ENCODE measurements at regions not wholly inside any gene's neighbourhood (a gene's known extent, or its start where the extent isn't known, plus 50 kb on each side); places are given as distances from the start of the nearest gene placed in this dataset.
A peak's percentile ranks its signal among the peaks of the same experiment; 100 is the strongest.
"Not testable (repeated sequence)": the region's sequence is repeated elsewhere in the genome, so short reads cannot be mapped to it uniquely, and the experiment has no call there.

GRCh38 chr3:107915706-107916105, 175.1 kb downstream of the CD47 start:
- TF ChIP-seq, protein P1, sequence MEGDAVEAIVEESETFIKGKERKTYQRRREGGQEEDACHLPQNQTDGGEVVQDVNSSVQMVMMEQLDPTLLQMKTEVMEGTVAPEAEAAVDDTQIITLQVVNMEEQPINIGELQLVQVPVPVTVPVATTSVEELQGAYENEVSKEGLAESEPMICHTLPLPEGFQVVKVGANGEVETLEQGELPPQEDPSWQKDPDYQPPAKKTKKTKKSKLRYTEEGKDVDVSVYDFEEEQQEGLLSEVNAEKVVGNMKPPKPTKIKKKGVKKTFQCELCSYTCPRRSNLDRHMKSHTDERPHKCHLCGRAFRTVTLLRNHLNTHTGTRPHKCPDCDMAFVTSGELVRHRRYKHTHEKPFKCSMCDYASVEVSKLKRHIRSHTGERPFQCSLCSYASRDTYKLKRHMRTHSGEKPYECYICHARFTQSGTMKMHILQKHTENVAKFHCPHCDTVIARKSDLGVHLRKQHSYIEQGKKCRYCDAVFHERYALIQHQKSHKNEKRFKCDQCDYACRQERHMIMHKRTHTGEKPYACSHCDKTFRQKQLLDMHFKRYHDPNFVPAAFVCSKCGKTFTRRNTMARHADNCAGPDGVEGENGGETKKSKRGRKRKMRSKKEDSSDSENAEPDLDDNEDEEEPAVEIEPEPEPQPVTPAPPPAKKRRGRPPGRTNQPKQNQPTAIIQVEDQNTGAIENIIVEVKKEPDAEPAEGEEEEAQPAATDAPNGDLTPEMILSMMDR (IDR thresholded peaks at IDR 0.05; ENCODE audit: extremely low read depth, insufficient read depth, missing control alignments): no peak
- in situ Hi-C loops (cut with MboI; ENCODE audit: low pct_unique_long_range_greater_than_20kb, low sequenced_read_pairs, unreplicated experiment): no loop called here
- DNase-seq (ENCODE audit: low spot score): no peak

GRCh38 chr3:107913701-107914100, 177.1 kb downstream of the CD47 start:
- TF ChIP-seq, protein P1 (IDR thresholded peaks at IDR 0.05; ENCODE audit: extremely low read depth, insufficient read depth, missing control alignments): no peak
- DNase-seq (ENCODE audit: low spot score): no peak
- in situ Hi-C loops (cut with MboI; ENCODE audit: low pct_unique_long_range_greater_than_20kb, low sequenced_read_pairs, unreplicated experiment): no loop called here

DNA sequence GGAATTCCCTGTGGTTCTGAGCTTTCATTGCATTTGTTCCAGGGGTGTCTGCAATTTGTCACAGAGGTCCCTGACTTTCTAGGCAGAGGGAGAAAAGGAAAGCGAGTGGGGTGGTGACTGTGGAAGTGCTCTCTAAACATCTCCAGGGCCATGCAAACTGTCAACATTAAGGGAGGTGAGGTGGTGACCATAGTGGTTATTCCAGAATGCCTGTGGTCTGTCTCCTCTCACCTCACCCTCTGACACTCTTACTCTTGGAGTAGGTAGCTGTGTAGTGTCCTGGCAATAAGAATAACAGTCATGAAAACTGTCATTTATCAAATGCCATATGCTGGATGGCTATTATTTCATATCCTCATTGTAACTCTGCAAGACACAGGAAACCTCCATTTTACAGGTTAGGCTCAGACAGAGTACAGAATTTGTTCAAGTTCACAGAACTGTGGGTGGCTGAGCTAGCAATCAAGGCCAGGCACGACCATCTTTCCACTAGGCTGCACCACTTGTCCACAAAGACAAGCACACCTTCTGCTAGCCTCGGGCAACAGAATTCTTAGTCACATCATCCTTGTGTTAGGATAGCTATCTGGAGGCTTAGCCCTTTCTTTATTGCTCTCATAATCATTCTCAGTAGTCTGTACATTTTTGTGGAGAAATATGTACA, 179.4 kb downstream of the CD47 start:
- in situ Hi-C loops (cut with MboI; ENCODE audit: low pct_unique_long_range_greater_than_20kb, low sequenced_read_pairs, unreplicated experiment): no loop called here
- DNase-seq (ENCODE audit: low spot score): peak; percentile 27
- TF ChIP-seq, protein P1 (IDR thresholded peaks at IDR 0.05; ENCODE audit: extremely low read depth, insufficient read depth, missing control alignments): peak; percentile 41

DNA sequence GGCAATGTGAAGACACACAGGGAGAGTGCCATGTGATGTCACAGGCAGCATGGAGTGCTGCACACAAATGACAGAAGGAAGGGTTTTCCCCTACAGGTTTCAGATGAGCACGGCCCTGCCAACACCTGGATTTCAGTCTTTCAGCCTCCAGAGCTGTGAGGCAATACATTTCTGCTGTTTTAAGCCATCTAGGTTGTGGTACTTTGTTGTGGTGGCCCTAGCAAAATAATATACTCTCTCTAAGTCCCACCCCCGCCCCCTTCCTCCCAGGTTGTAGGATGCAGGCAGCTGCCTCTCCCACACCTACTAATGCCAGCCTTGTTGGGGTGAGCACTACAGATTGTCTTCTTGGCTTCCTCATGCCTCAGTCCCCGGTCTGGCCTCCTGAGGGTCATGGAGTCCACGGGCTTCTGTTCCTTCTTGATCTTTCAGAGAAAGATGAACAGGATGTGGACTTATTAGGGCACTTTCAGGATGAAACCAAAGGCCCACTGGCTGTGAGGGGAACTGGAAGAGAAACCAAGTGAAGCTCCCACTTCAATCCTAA, 180.0 kb downstream of the CD47 start:
- in situ Hi-C loops (cut with MboI; ENCODE audit: low pct_unique_long_range_greater_than_20kb, low sequenced_read_pairs, unreplicated experiment): no loop called here
- TF ChIP-seq, protein P1 (IDR thresholded peaks at IDR 0.05; ENCODE audit: extremely low read depth, insufficient read depth, missing control alignments): no peak
- DNase-seq (ENCODE audit: low spot score): peak; percentile 47

DNA sequence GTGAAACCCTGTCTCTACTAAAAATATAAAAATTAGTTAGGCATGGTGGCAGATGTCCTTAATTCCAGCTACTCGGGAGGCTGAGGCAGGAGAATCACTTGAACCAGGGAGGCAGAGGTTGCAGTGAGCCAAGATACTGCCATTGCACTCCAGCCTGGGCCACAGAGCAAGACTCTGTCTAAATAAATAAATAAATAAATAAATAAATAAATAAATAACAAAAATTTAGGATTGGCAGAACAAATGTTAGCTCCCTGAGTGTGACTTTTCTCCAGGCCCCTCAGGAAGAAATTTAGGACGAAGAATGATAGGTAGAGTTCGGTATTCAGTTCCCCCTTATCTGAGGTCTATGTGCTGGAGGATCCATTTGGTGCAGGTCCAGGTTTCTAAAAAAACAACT, 181.2 kb downstream of the CD47 start:
- DNase-seq (ENCODE audit: low spot score); in situ Hi-C loops (cut with MboI; ENCODE audit: low pct_unique_long_range_greater_than_20kb, low sequenced_read_pairs, unreplicated experiment): not testable (repeated sequence)

GRCh38 chr3:107907996-107908395, 182.8 kb downstream of the CD47 start:
- in situ Hi-C loops (cut with MboI; ENCODE audit: low pct_unique_long_range_greater_than_20kb, low sequenced_read_pairs, unreplicated experiment): no loop called here
- DNase-seq (ENCODE audit: low spot score): no peak
- TF ChIP-seq, protein P1 (IDR thresholded peaks at IDR 0.05; ENCODE audit: extremely low read depth, insufficient read depth, missing control alignments): no peak

GRCh38 chr3:107904536-107905066, 186.2 kb downstream of the CD47 start:
- in situ Hi-C loops (cut with MboI; ENCODE audit: low pct_unique_long_range_greater_than_20kb, low sequenced_read_pairs, unreplicated experiment): no loop called here
- TF ChIP-seq, protein P1 (IDR thresholded peaks at IDR 0.05; ENCODE audit: extremely low read depth, insufficient read depth, missing control alignments): no peak
- DNase-seq (ENCODE audit: low spot score): no peak
